GM19467 (cell line): ENCODE measurements at regions not wholly inside any gene's neighbourhood (a gene's known extent, or its start where the extent isn't known, plus 50 kb on each side); places are given as distances from the start of the nearest gene placed in this dataset.

Experiments
- ATAC-seq: cut with Tn5 transposase; IDR thresholded peaks from one replicate; pipeline ENCODE4 v1.9.1; 2021; ENCODE audit warnings: mild to moderate bottlenecking, moderate library complexity; ENCODE audit not compliant: unreplicated experiment

DNA sequence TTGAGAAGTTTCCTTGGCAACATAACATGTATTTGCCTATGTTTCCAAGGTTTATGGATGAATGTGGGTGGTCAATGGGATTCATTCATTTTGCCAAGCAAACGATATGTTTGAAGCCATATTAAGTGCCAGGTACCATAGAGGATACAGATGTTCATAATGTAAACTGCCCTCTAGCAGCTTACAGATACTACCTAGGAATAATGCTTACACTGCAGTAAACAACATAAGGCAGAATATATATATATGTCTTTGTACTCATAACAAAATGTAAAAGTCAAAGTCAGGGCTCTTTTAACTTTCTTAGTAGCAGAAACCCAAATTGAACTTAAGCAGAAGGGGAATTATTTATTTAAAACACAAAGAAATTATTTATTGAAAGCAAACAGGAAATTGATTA, 171.6 kb upstream of the TNP1 start:
- ATAC-seq, result no peak

DNA sequence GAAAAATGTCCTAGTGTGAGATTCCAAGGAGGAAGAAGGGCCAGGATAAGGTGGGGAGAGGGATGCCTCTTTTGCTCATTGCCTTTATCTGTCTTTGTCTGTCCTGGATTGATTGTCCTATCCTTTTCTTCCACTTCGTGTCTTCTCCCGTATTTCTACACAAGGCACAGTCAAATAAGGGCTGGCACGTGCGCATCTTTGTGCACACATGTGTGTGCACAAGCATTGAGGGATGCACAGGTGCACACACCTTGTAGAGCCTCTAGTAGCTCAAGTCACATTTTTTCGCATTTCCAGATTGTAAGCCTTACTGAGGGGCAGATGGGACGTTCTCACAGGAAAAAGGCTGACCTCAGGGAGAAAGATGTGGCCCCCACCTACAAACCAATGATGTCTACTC, 170.2 kb upstream of the TNP1 start:
- ATAC-seq, result no peak

DNA sequence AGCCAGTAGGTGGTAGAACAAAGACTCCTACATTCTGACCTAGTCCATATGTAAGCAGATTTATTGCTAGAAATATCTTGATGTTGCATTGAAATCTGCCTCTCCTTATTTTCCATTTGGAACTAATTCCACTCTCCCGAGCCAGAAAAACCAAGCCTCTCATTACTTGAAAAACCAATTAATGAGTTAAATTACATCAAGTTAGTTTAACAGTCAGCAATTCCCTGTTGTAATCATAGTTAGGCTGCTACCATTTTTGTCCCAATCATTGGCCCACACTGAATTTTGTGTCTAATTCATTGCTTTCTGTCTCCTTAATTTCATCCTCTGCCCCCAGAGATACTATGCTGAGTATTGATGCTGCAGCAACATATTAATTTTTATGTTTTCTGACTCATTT, 168.3 kb upstream of the TNP1 start:
- no peak for ATAC-seq

DNA sequence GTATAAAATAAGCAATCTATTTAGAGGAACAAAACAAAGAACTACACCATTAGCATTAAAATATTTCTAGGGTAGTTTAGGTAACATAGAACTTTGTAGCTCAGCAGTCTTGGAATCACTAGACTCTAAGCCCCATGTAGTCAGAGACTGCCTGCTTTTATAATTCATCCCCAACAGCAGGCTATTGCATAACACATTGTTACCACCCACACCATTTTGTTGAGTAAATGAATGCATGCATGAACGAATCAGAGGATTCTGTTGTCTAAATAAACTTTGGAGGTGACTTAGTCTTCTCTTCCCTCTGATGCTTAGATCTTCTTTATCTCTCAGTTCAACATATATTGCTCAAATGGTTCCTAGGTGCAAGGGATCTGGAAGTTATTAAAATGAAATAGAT, 167.6 kb upstream of the TNP1 start:
- ATAC-seq, result no peak

DNA sequence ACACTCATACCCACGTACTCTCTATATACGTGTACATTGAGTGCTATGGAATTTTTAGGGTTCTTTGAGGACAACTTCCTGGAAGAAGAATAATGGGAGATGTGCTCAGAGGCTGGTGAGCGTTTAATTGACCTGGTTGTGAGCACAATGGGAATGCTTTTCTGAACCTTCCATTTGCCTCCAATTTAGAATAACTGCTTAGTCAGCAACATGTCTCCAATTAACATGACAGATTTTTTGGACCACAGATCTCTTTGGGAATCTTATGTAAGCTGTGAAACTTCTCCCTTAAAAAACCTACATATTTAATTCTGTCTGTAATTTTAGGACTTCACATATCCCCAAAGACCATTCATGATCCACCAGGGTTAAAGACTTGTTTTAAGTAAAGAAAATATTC, 166.7 kb upstream of the TNP1 start:
- no peak for ATAC-seq

DNA sequence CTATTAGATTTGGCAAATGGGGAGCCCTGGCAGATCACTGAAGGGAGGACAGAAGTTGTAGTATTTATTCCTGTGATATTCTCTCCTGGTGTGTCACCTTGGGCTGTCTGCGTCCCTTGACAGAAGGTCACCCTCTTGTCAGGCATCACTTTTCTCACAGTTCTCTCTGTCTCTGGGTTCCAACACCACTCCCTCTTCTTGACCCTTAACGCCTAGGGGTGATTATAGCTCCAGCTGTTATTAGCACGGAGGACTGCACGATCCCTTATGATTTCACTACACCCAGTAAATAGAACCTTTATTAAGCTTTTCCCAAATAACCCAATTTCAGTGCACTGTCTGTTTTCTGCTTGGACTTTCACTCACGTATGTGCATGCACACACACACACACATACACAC, 166.3 kb upstream of the TNP1 start:
- ATAC-seq, result no peak

DNA sequence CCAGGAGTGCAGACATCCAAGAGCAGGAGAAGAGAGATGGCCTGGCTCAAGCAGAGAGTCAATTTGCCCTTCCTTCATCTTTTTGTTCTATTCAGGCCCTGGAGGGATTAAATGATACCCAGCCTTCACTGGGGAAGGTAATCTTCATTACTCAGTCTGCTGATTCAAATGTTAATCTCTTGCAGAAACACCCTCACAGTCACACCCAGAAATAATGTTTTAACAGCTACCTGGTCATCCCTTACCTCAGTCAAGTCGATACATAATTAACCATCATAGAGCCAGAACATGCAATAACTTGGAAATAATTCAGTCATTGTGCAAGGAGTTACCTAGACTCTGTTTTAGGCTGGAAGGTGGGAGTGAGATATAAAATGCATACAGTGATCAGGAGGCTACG, 163.7 kb upstream of the TNP1 start:
- no peak for ATAC-seq

DNA sequence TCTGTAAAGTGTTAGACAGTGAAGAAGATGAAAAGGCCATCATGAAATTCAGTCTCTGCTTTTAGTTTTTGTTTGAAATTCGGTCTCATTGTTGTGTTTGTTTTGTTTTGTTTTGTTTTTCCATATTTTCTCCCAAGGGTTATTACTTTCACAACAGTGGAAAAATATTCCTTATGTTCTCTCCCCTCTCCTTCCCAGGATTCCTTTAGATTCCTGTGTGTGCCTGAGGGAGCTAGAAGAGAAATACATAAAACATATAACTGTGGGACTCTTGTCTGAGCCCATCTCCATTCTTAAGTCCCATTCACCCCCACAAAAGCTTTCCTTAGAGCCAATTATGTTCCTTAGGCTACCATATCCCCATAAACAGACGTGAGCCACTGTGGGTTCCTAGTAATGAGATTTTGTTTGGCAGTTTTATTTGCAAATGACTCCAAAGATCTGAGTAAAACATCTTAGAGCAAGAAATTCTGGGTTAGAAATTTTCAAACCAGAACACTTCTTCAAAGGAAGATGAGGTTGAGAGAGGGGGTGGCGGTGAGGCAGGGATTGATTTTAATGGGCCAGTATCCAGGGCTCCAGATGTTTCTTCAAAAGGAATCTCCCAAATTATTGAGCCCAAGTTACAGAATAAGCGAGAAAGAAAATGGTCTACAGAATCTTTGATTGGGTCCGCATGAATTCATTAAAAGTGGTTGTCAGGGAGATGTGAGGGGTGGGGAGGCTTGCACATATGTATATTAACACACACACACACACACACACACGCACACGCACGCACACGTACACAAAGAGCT, 157.8 kb upstream of the TNP1 start:
- no peak for ATAC-seq

DNA sequence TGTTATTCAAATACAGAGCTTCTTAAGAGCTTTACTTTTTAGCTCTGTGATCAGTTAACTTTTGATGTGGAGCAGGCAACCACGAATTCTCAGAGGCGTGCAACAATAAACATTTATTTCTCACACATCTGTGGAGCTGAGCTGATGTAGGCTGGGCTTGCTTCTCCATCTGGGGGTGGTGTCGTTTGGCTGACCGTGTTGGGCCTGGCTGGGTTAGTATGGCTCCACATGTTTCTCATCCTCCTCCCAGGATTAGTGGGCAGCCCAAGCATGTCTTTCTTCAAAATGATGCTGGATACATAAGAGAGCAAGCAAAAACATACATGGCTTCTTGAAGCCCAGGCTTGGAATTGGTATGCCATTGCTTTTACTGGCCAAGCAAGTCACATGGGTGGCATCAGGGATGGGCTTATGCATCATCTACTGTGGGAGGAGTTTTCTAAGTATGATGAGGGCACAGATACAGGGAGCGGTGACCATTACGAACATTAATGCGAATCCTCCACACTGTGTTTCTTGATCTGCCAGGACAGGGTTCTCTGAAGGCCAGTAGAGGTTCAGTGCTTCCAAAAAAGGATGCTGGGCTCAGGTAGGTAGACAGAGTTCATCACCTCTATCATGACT, 157.0 kb upstream of the TNP1 start:
- ATAC-seq, result no peak

DNA sequence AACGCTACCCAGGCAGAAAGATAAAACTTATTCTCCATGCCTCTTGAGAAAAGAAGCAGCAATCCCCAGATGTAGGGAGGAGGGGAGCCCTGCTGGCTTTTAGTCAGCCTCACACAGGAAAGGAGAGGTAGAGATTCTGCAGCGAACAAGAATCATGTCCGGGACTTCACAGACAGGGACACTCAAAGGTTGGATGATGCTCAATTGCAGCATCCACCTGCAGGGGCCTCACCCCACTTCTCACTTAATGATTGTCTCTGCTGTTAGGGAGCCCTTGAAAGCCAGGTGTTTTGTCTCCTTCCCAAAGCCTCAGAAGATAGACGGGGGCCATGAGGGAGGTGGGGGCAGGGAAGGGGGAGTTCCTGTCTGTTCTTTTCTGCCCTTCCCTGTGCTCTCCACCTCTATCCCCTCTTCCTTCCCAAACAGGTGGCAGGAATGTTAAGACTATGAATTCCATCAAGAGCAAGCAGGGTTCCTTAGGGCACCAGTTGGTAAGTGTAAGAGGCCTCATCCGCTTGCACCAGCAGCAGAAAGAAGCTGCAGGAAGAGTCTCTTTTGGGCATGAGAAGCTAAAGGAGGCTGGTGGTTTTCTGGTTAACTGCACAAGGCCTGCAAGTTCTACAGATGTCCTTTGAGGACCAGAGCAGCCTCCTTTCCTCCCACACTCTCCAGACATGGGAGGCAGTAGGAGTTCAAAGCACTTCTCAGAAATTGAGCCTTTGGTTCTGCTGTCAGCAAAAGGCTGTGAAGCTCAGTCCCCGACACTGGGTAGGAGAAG, 154.7 kb upstream of the TNP1 start:
- ATAC-seq, result no peak

DNA sequence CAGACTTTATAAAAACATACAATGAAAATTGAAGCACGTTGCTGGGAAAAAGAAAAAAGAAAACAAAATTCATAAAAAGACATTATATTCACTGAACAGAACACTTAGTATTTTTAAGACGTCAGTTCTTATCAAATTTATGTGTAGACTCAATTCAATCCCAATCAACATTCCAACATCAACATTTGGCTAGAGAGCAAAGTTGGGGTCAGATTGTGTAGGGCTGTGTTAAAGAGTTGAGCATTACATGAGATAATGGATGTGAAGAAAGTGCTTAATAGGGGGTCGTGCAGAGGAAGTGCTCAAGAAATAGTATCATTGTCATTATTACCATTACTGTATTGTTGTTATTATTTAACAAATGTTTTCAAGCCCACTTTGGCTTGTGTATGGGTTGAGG, 154.1 kb upstream of the TNP1 start:
- no peak for ATAC-seq

DNA sequence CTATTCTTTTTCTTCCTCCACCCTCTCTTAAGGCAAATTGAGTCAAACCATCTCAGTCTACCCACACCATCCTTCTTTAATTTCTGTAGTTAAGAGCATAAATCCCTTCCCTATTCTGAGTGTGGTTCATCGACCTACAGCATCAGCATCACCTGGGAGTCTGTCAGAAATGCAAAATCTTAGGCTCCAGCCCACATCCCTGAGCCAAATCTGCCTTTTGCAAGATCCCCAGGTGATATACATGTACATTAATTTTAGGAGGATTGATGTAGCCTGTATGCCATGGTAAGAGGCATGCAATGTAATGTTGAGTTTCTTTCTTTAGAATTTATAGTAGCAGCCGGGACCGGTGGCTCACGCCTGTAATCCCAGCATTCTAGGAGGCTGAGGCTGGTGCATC, 151.7 kb upstream of the TNP1 start:
- no peak for ATAC-seq

DNA sequence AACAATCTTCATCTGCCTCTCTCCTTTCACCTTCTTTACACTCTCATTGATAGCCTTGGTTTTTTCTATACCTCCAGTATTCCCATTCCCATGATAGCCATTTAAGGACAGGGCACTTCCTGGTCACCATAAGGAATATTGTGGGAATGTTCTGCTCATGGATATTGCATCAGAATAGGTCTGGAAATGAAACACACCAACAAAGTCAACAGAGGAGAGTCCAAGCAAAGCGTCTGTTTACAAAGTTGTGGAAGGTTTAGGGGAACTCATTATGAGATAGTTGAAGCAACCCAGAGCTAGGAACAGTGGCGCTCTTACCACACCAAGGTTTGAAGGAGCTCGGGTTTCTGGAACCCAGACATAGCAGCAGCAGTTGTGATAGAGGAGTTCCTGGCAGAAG, 150.3 kb upstream of the TNP1 start:
- ATAC-seq, result no peak

DNA sequence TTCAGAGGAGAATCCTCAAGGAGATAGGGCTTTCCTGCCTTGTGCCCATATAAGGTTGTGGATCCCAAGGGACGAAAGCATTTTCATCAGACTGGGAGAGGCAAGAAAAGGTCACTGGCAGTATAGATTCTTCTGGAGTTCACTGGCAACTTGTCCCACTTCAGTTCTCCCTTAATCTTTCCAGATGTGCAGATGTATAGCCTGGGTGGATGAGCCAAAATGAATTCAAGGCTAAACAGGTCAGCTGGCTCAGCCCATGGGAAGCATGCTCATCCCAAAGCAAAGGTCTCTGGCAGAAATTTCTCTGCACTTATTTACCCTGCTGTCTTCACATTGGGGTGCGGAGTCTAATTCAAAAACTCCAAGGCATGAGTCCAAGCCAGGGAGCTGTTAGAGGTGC, 148.9 kb upstream of the TNP1 start:
- ATAC-seq, result no peak

DNA sequence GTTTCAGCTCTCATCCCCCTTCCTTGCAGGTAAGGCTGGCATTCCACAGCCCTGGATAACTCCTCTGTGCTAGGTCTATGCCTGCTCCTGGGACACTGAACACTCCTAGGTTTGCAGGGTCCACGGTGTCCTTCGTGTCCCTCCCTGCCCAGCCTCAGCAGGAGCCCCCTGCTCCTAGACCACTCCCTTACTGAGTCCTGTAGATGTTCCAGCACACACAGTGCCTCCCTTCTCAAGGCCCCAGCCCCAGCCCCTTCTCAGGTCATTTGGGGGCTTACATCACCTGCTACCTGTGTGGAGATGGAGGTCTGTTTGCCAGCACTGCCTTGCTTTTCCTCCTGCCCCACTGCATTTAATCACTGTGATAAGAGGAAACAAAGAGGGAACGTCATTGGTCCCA, 146.4 kb upstream of the TNP1 start:
- ATAC-seq, result no peak

DNA sequence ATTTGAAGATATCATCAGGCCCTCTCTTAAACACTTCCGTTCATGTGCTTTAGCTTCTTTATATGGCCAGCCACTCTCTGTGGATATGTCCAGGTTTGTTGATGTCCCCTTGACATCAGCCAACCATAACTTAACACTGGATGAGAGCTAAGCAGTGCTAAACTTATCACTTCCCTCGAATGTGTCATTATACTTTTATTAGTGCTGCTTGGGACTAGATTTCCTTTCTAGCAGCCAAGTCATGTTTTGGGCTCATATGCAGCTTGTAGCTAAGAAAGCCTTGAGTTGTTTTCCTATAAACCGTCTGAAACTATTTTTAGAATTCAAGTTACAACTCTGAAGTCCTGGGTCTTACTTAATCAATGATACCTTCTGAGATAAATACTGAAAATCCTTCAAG, 144.8 kb upstream of the TNP1 start:
- no peak for ATAC-seq

DNA sequence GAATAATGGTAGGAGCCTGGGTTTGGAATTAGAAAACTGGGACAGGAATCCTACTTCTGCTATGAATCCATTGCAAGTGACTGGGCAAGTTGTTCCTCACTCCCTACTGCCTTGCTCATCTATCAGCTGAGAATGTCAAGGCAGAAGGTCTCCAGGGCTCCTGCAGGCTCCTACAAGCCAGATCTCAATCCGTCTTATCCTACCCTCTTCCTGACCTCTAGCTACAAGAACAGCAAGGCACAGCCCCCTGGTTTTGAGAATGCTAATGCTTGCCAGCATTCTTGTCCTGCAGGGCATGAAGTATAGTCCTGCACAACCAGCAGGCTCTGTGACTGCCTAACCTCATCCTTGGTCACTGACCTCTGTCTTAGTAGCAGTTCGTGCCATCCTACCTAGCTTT, 141.9 kb upstream of the TNP1 start:
- ATAC-seq, result no peak

DNA sequence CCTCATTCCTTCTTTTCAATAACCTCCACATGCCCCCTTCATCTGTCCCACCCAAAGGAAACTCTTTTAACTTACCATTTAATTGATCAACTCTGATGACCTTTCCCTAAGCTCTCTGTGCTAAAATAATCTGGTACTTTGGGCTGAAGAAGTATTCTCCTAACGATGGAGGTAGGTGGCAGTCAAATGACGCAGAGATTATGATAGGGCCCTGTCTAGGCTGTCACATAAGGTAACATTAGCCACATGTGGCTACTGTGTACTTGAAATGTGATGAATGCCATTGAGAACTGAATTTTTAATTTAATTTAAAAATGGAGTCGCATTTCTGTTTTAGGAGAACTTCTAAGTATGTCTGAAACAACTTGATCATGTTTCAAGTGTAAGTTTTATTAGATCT, 140.5 kb upstream of the TNP1 start:
- ATAC-seq, result no peak

DNA sequence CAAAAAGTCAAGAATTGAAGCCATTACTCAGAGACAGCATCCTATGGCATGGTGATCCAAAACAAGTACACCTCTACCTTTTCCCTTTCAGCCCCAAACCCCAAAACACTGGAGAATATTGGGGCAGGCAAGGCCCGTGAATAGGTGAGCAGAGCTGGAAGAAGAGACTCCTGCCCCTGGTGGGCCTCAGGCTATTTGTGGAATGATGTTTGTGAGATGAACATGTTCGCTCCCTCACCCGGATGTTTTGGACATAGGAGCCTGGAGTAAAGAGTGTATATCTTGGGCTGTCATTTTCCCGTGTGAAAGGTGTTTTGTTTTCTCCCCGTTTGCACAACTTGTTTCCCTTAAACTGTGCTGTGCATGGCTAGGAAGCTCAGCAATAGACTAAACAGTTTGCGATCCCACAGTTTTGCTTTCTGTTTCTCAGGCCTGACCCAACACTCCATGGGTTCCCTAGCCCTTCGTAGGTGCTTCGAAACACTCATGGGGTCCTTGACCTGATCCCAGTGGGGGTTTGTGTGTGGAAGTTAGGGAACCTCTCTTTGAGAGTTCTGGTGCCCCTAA, 136.5 kb upstream of the TNP1 start:
- ATAC-seq, result no peak

DNA sequence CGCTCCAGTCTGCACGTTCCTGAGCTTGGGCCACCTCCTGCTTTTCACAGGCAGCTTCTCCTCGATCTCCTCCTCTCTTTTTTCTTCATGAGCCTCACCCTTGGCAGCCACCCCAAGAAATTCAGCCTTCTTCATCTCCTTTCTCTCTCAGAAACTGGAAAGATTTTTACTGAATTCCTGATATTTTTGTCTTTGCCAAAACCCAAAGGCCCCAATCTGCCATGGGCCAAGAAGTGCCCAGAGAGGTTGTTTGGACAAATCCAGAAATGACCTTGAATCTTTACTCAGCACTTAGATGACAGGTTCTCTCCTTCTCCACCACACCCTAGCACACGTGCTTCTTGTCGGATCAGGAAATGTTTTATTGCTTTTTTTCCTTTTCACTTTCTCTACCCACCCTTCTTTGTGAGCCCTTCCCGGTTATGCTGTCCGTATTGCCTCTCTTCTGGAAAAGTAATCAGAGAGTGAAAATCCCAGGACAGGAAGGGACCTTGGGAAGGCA, 134.5 kb upstream of the TNP1 start:
- no peak for ATAC-seq

DNA sequence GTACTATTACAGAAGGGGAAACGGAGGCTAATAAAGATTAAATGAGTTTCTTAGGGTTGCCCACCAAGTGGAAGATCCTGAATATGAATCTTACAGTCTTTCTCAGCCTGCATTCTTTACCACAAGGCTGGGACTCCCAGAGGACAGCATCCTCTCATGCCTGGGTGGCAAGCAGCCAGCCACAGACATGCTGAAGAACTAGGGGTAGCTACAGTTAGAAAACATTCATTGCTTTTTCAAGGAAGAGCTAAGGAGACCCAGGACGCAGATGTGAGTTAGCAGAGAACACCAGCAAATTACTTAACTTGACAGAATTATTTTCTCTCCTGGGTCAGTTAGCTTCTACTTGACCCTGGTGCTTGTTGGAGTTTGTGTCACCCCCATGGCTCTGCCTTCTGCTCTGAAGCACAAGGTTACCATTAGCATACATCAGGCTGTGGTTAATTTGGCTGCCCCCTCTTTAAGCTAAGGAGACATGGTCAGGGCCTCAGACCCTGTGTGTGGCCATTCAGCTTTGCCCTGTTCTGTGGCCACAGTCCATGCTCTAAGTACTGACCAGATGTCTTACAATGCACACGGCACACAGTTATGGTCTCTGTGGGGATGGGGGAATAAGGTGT, 132.3 kb upstream of the TNP1 start:
- ATAC-seq, result no peak
